AG09309 (cell line): ENCODE measurements at regions not wholly inside any gene's neighbourhood (a gene's known extent, or its start where the extent isn't known, plus 50 kb on each side); places are given as distances from the start of the nearest gene placed in this dataset.

Experiments used
- DNase-seq: peaks from one replicate; pipeline ENCODE4 v3.0.0-alpha.2; 2010; ENCODE audit warnings: low read depth
- H3K4me3 ChIP-seq: 2 replicates; pipeline ENCODE4 v1.5.1; 2011; ENCODE audit warnings: mild to moderate bottlenecking, low read depth, low read length, moderate library complexity; ENCODE audit not compliant: control insufficient read depth
- TF ChIP-seq, protein P1 (sequence below): IDR thresholded peaks from 2 replicates; pipeline ENCODE4 v1.5.1; 2011; ENCODE audit warnings: mild to moderate bottlenecking, low read depth, low read length, inconsistent platforms; ENCODE audit not compliant: insufficient read depth, control insufficient read depth; ENCODE audit errors: missing control alignments

DNA sequence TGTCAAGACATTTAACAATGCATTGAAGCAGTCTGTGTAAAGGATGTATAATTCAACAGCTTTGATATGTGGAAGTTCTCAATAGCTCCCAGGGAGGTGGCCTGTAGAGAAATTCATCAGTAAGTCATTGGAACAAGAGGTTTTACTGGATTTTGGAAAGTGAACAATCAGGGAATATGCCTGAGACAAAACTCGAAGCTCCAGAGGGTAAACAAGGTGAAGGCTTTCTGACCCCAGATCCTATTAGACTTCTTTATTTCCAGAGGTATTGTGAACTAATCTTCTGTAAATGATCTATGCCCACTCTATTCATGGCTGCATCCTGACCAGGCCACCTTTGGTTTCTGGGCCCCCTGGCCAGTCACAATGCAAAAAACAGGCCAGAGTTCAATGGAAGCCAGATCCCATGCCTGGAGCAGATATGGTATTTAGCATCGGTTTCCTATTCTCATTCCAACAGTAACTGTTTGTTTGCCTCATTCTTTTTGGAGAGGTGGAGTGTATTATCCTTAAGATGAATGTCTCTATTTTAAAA, 177.3 kb downstream of the SATB1 start:
- DNase-seq = no peak
- H3K4me3 ChIP-seq = no peak overlapping the region
- TF ChIP-seq, protein P1, sequence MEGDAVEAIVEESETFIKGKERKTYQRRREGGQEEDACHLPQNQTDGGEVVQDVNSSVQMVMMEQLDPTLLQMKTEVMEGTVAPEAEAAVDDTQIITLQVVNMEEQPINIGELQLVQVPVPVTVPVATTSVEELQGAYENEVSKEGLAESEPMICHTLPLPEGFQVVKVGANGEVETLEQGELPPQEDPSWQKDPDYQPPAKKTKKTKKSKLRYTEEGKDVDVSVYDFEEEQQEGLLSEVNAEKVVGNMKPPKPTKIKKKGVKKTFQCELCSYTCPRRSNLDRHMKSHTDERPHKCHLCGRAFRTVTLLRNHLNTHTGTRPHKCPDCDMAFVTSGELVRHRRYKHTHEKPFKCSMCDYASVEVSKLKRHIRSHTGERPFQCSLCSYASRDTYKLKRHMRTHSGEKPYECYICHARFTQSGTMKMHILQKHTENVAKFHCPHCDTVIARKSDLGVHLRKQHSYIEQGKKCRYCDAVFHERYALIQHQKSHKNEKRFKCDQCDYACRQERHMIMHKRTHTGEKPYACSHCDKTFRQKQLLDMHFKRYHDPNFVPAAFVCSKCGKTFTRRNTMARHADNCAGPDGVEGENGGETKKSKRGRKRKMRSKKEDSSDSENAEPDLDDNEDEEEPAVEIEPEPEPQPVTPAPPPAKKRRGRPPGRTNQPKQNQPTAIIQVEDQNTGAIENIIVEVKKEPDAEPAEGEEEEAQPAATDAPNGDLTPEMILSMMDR = no peak

DNA sequence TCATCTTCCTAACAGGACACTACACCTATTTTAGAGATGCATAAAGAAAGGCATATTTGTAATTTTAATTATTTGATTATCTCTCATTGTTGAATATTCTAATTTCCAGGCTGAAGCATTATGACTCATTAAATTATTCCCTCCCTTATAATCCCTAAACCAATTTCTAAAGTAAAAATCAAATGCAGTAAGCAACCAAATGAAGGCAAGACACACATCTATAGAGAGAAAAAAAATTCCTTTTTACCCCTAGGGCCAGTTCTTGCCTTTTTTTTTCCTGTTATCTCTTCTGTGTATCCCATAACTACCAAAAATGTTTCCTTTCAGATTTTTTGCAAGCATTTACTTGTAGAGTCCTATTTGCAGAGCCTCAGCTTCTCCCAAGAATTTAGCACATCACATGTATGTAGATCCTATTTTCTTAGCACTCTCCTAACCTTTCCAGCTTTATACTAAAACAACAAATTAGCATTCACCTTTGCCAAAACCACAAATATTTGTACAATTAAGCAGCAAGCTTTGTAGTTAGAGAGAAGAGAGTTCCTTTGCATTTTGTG, 177.9 kb downstream of the SATB1 start:
- TF ChIP-seq, protein P1 = no peak
- DNase-seq = no peak
- no peak overlapping the region for H3K4me3 ChIP-seq

DNA sequence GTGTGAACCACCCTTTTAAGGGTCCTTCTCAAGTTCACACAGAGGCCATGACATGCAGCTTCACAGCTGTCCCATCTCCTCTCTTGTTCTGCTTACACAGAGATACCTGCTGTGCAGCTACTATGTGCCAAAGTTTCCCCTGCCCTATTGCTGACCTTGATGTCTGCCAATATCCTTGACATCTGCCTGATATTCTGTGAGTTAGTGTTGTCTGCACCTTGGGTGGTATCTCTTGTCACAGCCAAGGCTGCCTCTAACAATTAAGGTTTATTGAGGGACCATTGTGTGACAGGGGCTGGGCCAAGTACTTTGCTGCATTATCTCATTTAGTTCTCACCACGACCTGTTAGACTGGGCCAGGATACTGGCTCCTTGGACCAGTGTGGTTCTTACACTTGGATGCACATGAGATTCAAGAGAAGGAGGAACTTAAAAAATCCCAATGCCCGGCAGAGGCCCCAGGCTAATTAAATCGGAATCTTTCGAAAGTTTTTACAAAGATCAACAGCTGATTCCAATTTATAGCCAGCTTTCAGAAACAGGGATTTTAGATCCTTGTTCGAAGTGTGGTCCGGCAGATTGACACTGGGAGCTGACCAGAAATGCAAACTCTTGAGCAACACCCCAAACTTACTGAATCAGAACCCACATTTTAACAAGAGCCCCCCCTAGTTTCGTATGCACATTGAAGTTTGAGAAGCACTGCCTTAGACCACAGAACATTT, 178.6 kb downstream of the SATB1 start:
- peak; percentile 48 for DNase-seq
- H3K4me3 ChIP-seq = no peak overlapping the region
- TF ChIP-seq, protein P1 = no peak

DNA sequence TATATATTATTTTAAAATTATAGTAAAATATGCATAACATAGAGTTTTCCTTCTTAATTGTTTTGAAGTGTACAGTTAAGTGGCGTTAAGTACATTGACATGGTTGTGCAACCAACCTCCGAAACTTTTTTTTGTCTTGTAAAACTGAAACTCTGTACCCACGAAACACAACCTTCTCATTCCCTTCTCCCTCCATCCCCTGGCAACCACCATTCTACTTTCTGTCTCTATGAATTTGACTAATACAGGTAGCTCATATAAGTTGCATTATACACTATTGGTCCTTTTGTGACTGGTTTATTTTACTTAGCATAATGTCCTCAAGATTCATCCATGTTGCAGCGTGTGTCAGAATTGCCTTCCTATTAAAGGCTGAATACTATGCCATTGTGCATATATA, 179.4 kb downstream of the SATB1 start:
- DNase-seq = no peak
- TF ChIP-seq, protein P1 = no peak
- no peak overlapping the region for H3K4me3 ChIP-seq

DNA sequence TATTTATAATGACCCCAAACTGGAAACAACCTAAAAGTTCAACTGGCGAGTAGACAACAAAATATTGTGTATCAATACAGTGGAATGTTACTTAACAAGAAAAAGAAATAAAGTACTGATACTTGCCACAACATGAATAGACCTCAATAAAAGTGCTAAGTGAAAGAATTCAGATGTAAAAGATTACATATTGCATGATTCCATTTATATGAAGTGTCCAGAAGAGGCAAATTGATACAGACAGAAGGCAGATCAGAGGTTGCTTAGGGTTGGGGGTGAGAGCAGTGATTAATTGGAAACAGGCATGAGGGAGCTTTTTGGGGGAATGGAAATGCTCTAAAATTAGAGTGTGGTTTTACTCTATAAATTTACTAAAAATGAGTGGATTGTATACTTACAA, 183.3 kb downstream of the SATB1 start:
- DNase-seq = no peak
- H3K4me3 ChIP-seq = no peak overlapping the region
- TF ChIP-seq, protein P1 = no peak

DNA sequence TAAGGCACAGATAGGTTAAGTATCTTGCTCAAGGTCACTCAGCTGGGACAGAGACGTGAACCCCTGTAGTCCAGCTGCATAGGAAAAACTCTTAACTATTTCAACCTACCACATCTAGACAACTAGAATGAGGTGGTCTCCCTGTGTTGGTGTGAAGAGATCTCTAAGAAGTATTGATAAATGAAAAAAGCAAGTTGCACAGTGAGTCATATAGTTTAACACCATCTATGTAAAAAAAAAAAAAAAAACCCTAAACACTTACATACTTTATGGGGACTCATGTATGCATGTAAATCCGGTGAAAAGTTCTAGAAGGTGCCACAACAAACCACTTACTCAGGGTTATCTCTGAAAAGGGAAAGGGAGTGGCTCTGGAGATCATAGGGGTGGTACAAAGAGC, 185.5 kb downstream of the SATB1 start:
- no peak for DNase-seq
- TF ChIP-seq, protein P1 = no peak

More for the DNA sequence above, 185.5 kb downstream of the SATB1 start:
- H3K4me3 ChIP-seq = no peak overlapping the region
